GM12892 (cell line): ENCODE measurements at regions not wholly inside any gene's neighbourhood (a gene's known extent, or its start where the extent isn't known, plus 50 kb on each side); places are given as distances from the start of the nearest gene placed in this dataset.

ENCODE experiments used
- POLR2A ChIP-seq: IDR thresholded peaks from 2 replicates; pipeline ENCODE4 v1.6.1; 2011; ENCODE audit warnings: low read depth, low read length, control low read depth
- POLR2AphosphoS5 ChIP-seq: IDR thresholded peaks from 2 replicates; pipeline ENCODE4 v1.6.1; 2011; ENCODE audit warnings: low read depth, low read length, control low read depth

- TF ChIP-seq POLR2A (no peak), POLR2AphosphoS5 (no peak)
Observed at GRCh38 chr6:40232698-40233097, 298.4 kb upstream of the MOCS1 start.
